IMR-90 (cell line): ENCODE measurements at regions not wholly inside any gene's neighbourhood (a gene's known extent, or its start where the extent isn't known, plus 50 kb on each side); places are given as distances from the start of the nearest gene placed in this dataset.

Source experiments
- ATAC-seq: fragments of 200-7000 bp; cut with Tn5 transposase; 2 replicates; pipeline ENCODE4 v1.9.1; 2020; ENCODE audit warnings: low read depth, mild to moderate bottlenecking, moderate library complexity
- BruUV-seq: library from RNA; stranded (reverse); fragments of 400-500 nt; replicated peaks from 2 replicates; lab custom pipeline; 2021; lab: Mats Ljungman, UMichigan
- CTCF ChIA-PET: fragments of 300-600 bp; formaldehyde crosslinking; extraction: SDS; loops from one replicate; lab custom pipeline; 2021; ENCODE audit warnings: antibody characterized with exemption; lab: Yijun Ruan, JAX
- POLR2A ChIA-PET: fragments of 300-600 bp; sonication (Branson Sonifier 250); formaldehyde crosslinking; loops from one replicate; lab custom pipeline; 2022; ENCODE audit warnings: antibody characterized with exemption; ENCODE audit not compliant: unreplicated experiment; lab: Charles Lee
- DNase-seq: peaks from one replicate; pipeline ENCODE4 v3.0.0; 2013
- H2AFZ ChIP-seq: replicated peaks from 2 replicates; pipeline ENCODE3; 2013; ENCODE audit warnings: low read length, mild to moderate bottlenecking; ENCODE audit not compliant: poor library complexity
- H2AK5ac ChIP-seq: 2 replicates; pipeline ENCODE4 v1.6.1; 2013; ENCODE audit warnings: low read depth, low read length, inconsistent platforms
- H2AK9ac ChIP-seq: replicated peaks from 2 replicates; pipeline ENCODE3; 2013; ENCODE audit warnings: mild to moderate bottlenecking, low read depth, low read length, moderate library complexity; ENCODE audit not compliant: poor library complexity
- H2BK120ac ChIP-seq: 2 replicates; pipeline ENCODE4 v1.6.1; 2013; ENCODE audit warnings: low read depth, low read length, inconsistent platforms
- H2BK15ac ChIP-seq: 3 replicates; pipeline ENCODE4 v1.6.1; 2013; ENCODE audit warnings: low read depth, low read length, inconsistent platforms
- H2BK20ac ChIP-seq: 2 replicates; pipeline ENCODE4 v1.6.1; 2013; ENCODE audit warnings: low read depth, mild to moderate bottlenecking, inconsistent platforms, low read length, moderate library complexity
- H2BK5ac ChIP-seq: 2 replicates; pipeline ENCODE4 v1.6.1; 2013; ENCODE audit warnings: mild to moderate bottlenecking, low read depth, low read length, inconsistent platforms; ENCODE audit not compliant: poor library complexity, severe bottlenecking
- H3K14ac ChIP-seq: replicated peaks from 2 replicates; pipeline ENCODE4 v1.6.1; 2013; ENCODE audit warnings: low read depth, low read length, inconsistent platforms
- H3K18ac ChIP-seq: 2 replicates; pipeline ENCODE4 v1.6.1; 2013; ENCODE audit warnings: low read depth, low read length, control low read depth
- H3K23ac ChIP-seq: 2 replicates; pipeline ENCODE4 v1.6.1; 2013; ENCODE audit warnings: low read depth, low read length, inconsistent platforms
- H3K27ac ChIP-seq: 2 replicates; pipeline ENCODE4 v1.5.1; 2013; ENCODE audit warnings: mild to moderate bottlenecking, control low read depth, low read length; ENCODE audit not compliant: insufficient read depth
- H3K27me3 ChIP-seq: 2 replicates; pipeline ENCODE4 v1.6.1; 2013; ENCODE audit warnings: low read length; ENCODE audit not compliant: control insufficient read depth, insufficient read depth
- H3K36me3 ChIP-seq: 2 replicates; pipeline ENCODE4 v1.6.1; 2013; ENCODE audit warnings: low read length, mixed read lengths; ENCODE audit not compliant: control insufficient read depth, insufficient read depth
- H3K4ac ChIP-seq: 2 replicates; pipeline ENCODE4 v1.6.1; 2013; ENCODE audit warnings: low read depth, low read length, inconsistent platforms
- H3K4me1 ChIP-seq: 2 replicates; pipeline ENCODE4 v1.6.1; 2013; ENCODE audit warnings: low read length, mixed read lengths; ENCODE audit not compliant: control insufficient read depth, insufficient read depth
- H3K4me2 ChIP-seq: 2 replicates; pipeline ENCODE4 v1.6.1; 2013; ENCODE audit warnings: low read depth, mild to moderate bottlenecking, control low read depth, low read length, moderate library complexity
- H3K4me3 ChIP-seq: 2 replicates; pipeline ENCODE4 v1.5.1; 2013; ENCODE audit warnings: low read depth, mild to moderate bottlenecking, control low read depth, low read length, moderate library complexity; ENCODE audit not compliant: insufficient read depth
- H3K56ac ChIP-seq: 2 replicates; pipeline ENCODE4 v1.6.1; 2013; ENCODE audit warnings: low read length, inconsistent platforms; ENCODE audit not compliant: insufficient read depth; ENCODE audit errors: extremely low read depth
- H3K79me1 ChIP-seq, 2 experiments: 2 replicates each; pipeline ENCODE4 v1.6.1; 2013; ENCODE audit warnings: low read length in 2 of 2, inconsistent platforms in 1 of 2, low read depth in 1 of 2
- H3K9ac ChIP-seq: 2 replicates; pipeline ENCODE4 v1.6.1; 2013; ENCODE audit warnings: low read depth, low read length, control low read depth
- H3K9me1 ChIP-seq: 2 replicates; pipeline ENCODE4 v1.6.1; 2013; ENCODE audit warnings: low read length, inconsistent platforms; ENCODE audit not compliant: insufficient read depth
- H3K9me3 ChIP-seq: 2 replicates; pipeline ENCODE4 v1.6.1; 2013; ENCODE audit warnings: low read length; ENCODE audit not compliant: control insufficient read depth, insufficient read depth
- H4K20me1 ChIP-seq: 2 replicates; pipeline ENCODE4 v1.6.1; 2013; ENCODE audit warnings: low read length, inconsistent platforms; ENCODE audit not compliant: insufficient read depth
- H4K5ac ChIP-seq: 2 replicates; pipeline ENCODE4 v1.6.1; 2013; ENCODE audit warnings: mild to moderate bottlenecking, low read depth, low read length, control low read depth
- H4K8ac ChIP-seq, 2 experiments: 2 replicates each; pipeline ENCODE4 v1.6.1; 2013; ENCODE audit warnings: low read depth in 2 of 2, low read length in 2 of 2, control low read depth in 1 of 2, inconsistent platforms in 1 of 2
- H4K91ac ChIP-seq: 2 replicates; pipeline ENCODE4 v1.6.1; 2013; ENCODE audit warnings: low read depth, low read length, inconsistent platforms; ENCODE audit not compliant: insufficient read depth
- CEBPB ChIP-seq: IDR thresholded peaks from 2 replicates; pipeline ENCODE4 v1.6.1; 2012; ENCODE audit warnings: low read depth, low read length, improper control_type of control experiment
- USF2 ChIP-seq: fragments of 150-350 bp; IDR thresholded peaks from 2 replicates; pipeline ENCODE4 v1.6.1; 2017; ENCODE audit warnings: mild to moderate bottlenecking, antibody characterized with exemption, low read length, low read depth
- WGBS, 2 experiments: methylation state at CpG; one replicate each; pipeline versions ENCODE4 v1.1.5 to v1.1.7; 2013; ENCODE audit warnings: missing lambda C conversion rate in 2 of 2; ENCODE audit not compliant: insufficient read length in 1 of 2; ENCODE audit errors: extremely low coverage in 2 of 2; 5-methylcytosine and 5-hydroxymethylcytosine counted together
- dilution Hi-C: fragments of 300-500 bp; cut with HindIII; formaldehyde crosslinking; loops from one replicate; pipeline ENCODE4 v1.14.3; 2018; ENCODE audit warnings: low sequenced_read_pairs; ENCODE audit not compliant: unreplicated experiment
- in situ Hi-C: fragments of 300-500 bp; cut with MboI; formaldehyde crosslinking; loops from 3 replicates; pipeline ENCODE4 v1.14.3; 2019; ENCODE audit warnings: low sequenced_read_pairs, inconsistent platforms, mixed read lengths
- intact Hi-C: fragments of 100-400 bp; cut with micrococcal nuclease; formaldehyde crosslinking; loops from 2 replicates; pipeline ENCODE4 v1.10.0; 2022

GRCh38 chr6:100246206-100246605, 218.5 kb downstream of the SIM1 start:
- no peaks in the 10 kb centered on the region for H3K79me1 ChIP-seq
- no peaks in the 10 kb centered on the region for H3K36me3 ChIP-seq
- no peak overlapping the region for H3K18ac ChIP-seq
- no peak overlapping the region for H3K9ac ChIP-seq
- no peak overlapping the region for H3K4me2 ChIP-seq
- H3K56ac ChIP-seq, result no peak overlapping the region
- in situ Hi-C loops, result no loop called here
- no peak overlapping the region for H2AK5ac ChIP-seq
- H3K9me1 ChIP-seq, result no peaks in the 10 kb centered on the region
- H3K4me3 ChIP-seq, result no peak overlapping the region
- intact Hi-C loops, result no loop called here
- TF ChIP-seq USF2 (no peak), CEBPB (peak; percentile 17; the same call in 1 of the 2 replicates)
- no peaks in the 10 kb centered on the region for H4K20me1 ChIP-seq
- ChIA-PET POLR2A (no interaction called here), CTCF (interaction anchor here (0.6 to 0.7 kb wide), 2 partner anchors 12 to 15 kb away, joined by 3 read pairs; no protein-coding TSS in a partner anchor)
- no peak overlapping the region for H3K4ac ChIP-seq
- no peak overlapping the region for H4K8ac ChIP-seq
- DNase-seq (no peak), ATAC-seq (no peak)
- no peak overlapping the region for H3K23ac ChIP-seq
- no peak overlapping the region for H4K91ac ChIP-seq
- H3K9me3 ChIP-seq, result no peaks in the 10 kb centered on the region
- H3K14ac ChIP-seq, result no peak overlapping the region
- no CpG with 5 or more reads among the region's 1 CpG for WGBS, 2 experiments
- no peak overlapping the region for H2BK5ac ChIP-seq
- no peaks in the 10 kb centered on the region for H3K4me1 ChIP-seq
- no peak overlapping the region for H2BK15ac ChIP-seq
- dilution Hi-C loops, result no loop called here
- no peak overlapping the region for H2BK20ac ChIP-seq
- H2BK120ac ChIP-seq, result no peak overlapping the region
- H3K27me3 ChIP-seq, result no peaks in the 10 kb centered on the region
- no peak overlapping the region for H2AK9ac ChIP-seq
- no TSS peak for BruUV-seq
- no peak overlapping the region for H2AFZ ChIP-seq
- H3K27ac ChIP-seq, result no peak overlapping the region
- no peak overlapping the region for H4K5ac ChIP-seq
